CD14-positive monocyte (primary cell): ENCODE measurements at regions not wholly inside any gene's neighbourhood (a gene's known extent, or its start where the extent isn't known, plus 50 kb on each side); places are given as distances from the start of the nearest gene placed in this dataset.

Source experiments
- DNase-seq, 3 donors: peaks; one replicate each; pipeline ENCODE4 v3.0.0-alpha.2; 2011 to 2022
- H2AFZ ChIP-seq: 2 replicates; pipeline ENCODE4 v1.6.0; 2012; ENCODE audit warnings: mild to moderate bottlenecking, low read depth, low read length, inconsistent platforms; ENCODE audit not compliant: insufficient read depth, poor library complexity, severe bottlenecking
- H3K27ac ChIP-seq, 2 donors: 1 replicate in 1 of 2; 2 replicates in 1 of 2; pipeline ENCODE4 v1.5.1; 2012 to 2013; ENCODE audit warnings: low read length in 2 of 2, control low read depth in 1 of 2, inconsistent platforms in 1 of 2, low read depth in 1 of 2, mild to moderate bottlenecking in 1 of 2
- H3K27me3 ChIP-seq, 2 donors: one replicate each; pipeline versions ENCODE4 v1.6.0 to v1.6.1; 2011 to 2013; ENCODE audit warnings: low read length in 2 of 2; ENCODE audit not compliant: control insufficient read depth in 2 of 2, insufficient read depth in 2 of 2
- H3K36me3 ChIP-seq, 2 donors: replicated peaks in 1 of 2; 1 replicate in 1 of 2; 2 replicates in 1 of 2; pipeline versions ENCODE4 v1.5.1 to v1.6.1; 2012 to 2013; ENCODE audit warnings: low read length in 2 of 2, control low read depth in 1 of 2, inconsistent platforms in 1 of 2, mild to moderate bottlenecking in 1 of 2; ENCODE audit not compliant: insufficient read depth in 2 of 2, control insufficient read depth in 1 of 2
- H3K4me1 ChIP-seq, 2 donors: 1 replicate in 1 of 2; 2 replicates in 1 of 2; pipeline versions ENCODE4 v1.5.1 to v1.6.1; 2012 to 2013; ENCODE audit warnings: low read length in 2 of 2, control low read depth in 1 of 2, inconsistent platforms in 1 of 2, mild to moderate bottlenecking in 1 of 2, moderate library complexity in 1 of 2; ENCODE audit not compliant: insufficient read depth in 2 of 2, control insufficient read depth in 1 of 2
- H3K4me2 ChIP-seq: replicated peaks from 2 replicates; pipeline ENCODE3; 2012; ENCODE audit warnings: low read length, moderate library complexity, mild to moderate bottlenecking; ENCODE audit not compliant: poor library complexity, severe bottlenecking; ENCODE audit errors: extremely low read depth
- H3K4me3 ChIP-seq, 3 experiments: fragments of 200-600 bp in 1 of 3; sonication (generic) in 1 of 3; replicated peaks in 1 of 3; 1 replicate in 2 of 3; 2 replicates in 1 of 3; pipeline ENCODE4 v1.5.1; 2011 to 2013; ENCODE audit warnings: low read length in 3 of 3, mild to moderate bottlenecking in 3 of 3, control low read depth in 2 of 3, low read depth in 2 of 3, inconsistent platforms in 1 of 3, moderate library complexity in 1 of 3
- H3K79me2 ChIP-seq: 2 replicates; pipeline ENCODE4 v1.6.0; 2012; ENCODE audit warnings: mild to moderate bottlenecking, control low read depth, inconsistent platforms, low read length, moderate library complexity; ENCODE audit not compliant: insufficient read depth
- H3K9ac ChIP-seq: 2 replicates; pipeline ENCODE4 v1.6.0; 2017; ENCODE audit warnings: low read length, mild to moderate bottlenecking; ENCODE audit not compliant: insufficient read depth, poor library complexity, severe bottlenecking
- H3K9me3 ChIP-seq, 2 donors: replicated peaks in 1 of 2; 1 replicate in 1 of 2; 2 replicates in 1 of 2; pipeline versions ENCODE4 v1.5.1 to v1.6.1; 2012 to 2013; ENCODE audit warnings: low read length in 2 of 2, control low read depth in 1 of 2; ENCODE audit not compliant: control insufficient read depth in 1 of 2, insufficient read depth in 1 of 2
- H4K20me1 ChIP-seq: 2 replicates; pipeline ENCODE4 v1.6.0; 2012; ENCODE audit warnings: mild to moderate bottlenecking, low read length, control low read depth, moderate library complexity; ENCODE audit not compliant: insufficient read depth
- H3K27ac Mint-ChIP-seq, 7 donors: one replicate each; pipeline ENCODE4 v1.8.0; 2020; ENCODE audit warnings: mild to moderate bottlenecking in 7 of 7, mixed read lengths in 7 of 7, moderate library complexity in 6 of 7, inconsistent platforms in 2 of 7
- H3K27me3 Mint-ChIP-seq, 3 donors: one replicate each; pipeline ENCODE4 v1.8.0; 2021 to 2022; ENCODE audit warnings: low read depth in 3 of 3, mild to moderate bottlenecking in 3 of 3, mixed read lengths in 3 of 3, moderate library complexity in 3 of 3, inconsistent platforms in 1 of 3
- H3K36me3 Mint-ChIP-seq, 2 donors: one replicate each; pipeline ENCODE4 v1.8.0; 2020; ENCODE audit warnings: mixed read lengths in 2 of 2, inconsistent platforms in 1 of 2, mild to moderate bottlenecking in 1 of 2
- H3K4me1 Mint-ChIP-seq: one replicate; pipeline ENCODE4 v1.8.0; 2020; ENCODE audit warnings: mild to moderate bottlenecking, mixed read lengths
- H3K4me3 Mint-ChIP-seq, 2 donors: one replicate each; pipeline ENCODE4 v1.8.0; 2020; ENCODE audit warnings: mild to moderate bottlenecking in 2 of 2, mixed read lengths in 2 of 2, moderate library complexity in 1 of 2
- H3K9me3 Mint-ChIP-seq, 7 donors: one replicate each; pipeline ENCODE4 v1.8.0; 2020 to 2022; ENCODE audit warnings: mixed read lengths in 7 of 7, mild to moderate bottlenecking in 6 of 7, moderate library complexity in 6 of 7, inconsistent platforms in 2 of 7
- CTCF ChIP-seq: fragments of 200-600 bp; IDR thresholded peaks from one replicate; pipeline ENCODE4 v1.8.0; 2022; ENCODE audit warnings: antibody characterized with exemption, mild to moderate bottlenecking
- WGBS: methylation state at CpG from one replicate; pipeline ENCODE4 v1.1.5; 2013; ENCODE audit warnings: missing lambda C conversion rate; ENCODE audit not compliant: insufficient coverage; 5-methylcytosine and 5-hydroxymethylcytosine counted together
- intact Hi-C, 2 donors: fragments of 100-400 bp; cut with micrococcal nuclease; formaldehyde crosslinking; loops; one replicate each; pipeline versions ENCODE4 v1.15.0 to v1.15.1; 2023

GRCh38 chr6:150735341-150735851 is 130.1 kb upstream of the MTHFD1L start:
- H3K27ac ChIP-seq = no peak overlapping the region
- no peaks in the 10 kb centered on the region for H3K4me1 Mint-ChIP-seq
- no peak overlapping the region for H3K4me3 ChIP-seq
- no peak for TF ChIP-seq CTCF
- no peaks in the 10 kb centered on the region for H3K9me3 ChIP-seq
- no peak overlapping the region for H3K4me2 ChIP-seq
- no peaks in the 10 kb centered on the region for H4K20me1 ChIP-seq
- H2AFZ ChIP-seq = no peak overlapping the region
- H3K9me3 Mint-ChIP-seq = peaks cover 0 to 2% (median 0%) of the 10 kb centered on the region in 7 donors
- no peaks in the 10 kb centered on the region for H3K27me3 ChIP-seq
- no peak for DNase-seq
- no peaks in the 10 kb centered on the region for H3K36me3 ChIP-seq
- no peak overlapping the region for H3K4me3 Mint-ChIP-seq
- no CpG with 5 or more reads among the region's 3 CpGs for WGBS
- H3K4me1 ChIP-seq = no peaks in the 10 kb centered on the region
- H3K27ac Mint-ChIP-seq = no peak overlapping the region
- intact Hi-C loops = no loop called here
- H3K36me3 Mint-ChIP-seq = no peaks in the 10 kb centered on the region
- no peak overlapping the region for H3K9ac ChIP-seq
- H3K27me3 Mint-ChIP-seq = peaks cover 0 to 6% (median 2%) of the 10 kb centered on the region in 3 donors
- no peaks in the 10 kb centered on the region for H3K79me2 ChIP-seq

- peaks cover 4 to 13% (median 4%) of the 10 kb centered on the region in 3 donors for H3K27me3 Mint-ChIP-seq
- H3K27ac Mint-ChIP-seq = no peak overlapping the region
- H3K4me3 ChIP-seq = no peak overlapping the region
- H3K27ac ChIP-seq = no peak overlapping the region
- H4K20me1 ChIP-seq = no peaks in the 10 kb centered on the region
- no peak for TF ChIP-seq CTCF
- H3K4me1 Mint-ChIP-seq = no peaks in the 10 kb centered on the region
- no peak for DNase-seq
- H3K27me3 ChIP-seq = no peaks in the 10 kb centered on the region
- H3K36me3 Mint-ChIP-seq = no peaks in the 10 kb centered on the region
- H3K4me1 ChIP-seq = no peaks in the 10 kb centered on the region
- H3K36me3 ChIP-seq = no peaks in the 10 kb centered on the region
- no peaks in the 10 kb centered on the region for H3K9me3 ChIP-seq
- H3K79me2 ChIP-seq = no peaks in the 10 kb centered on the region
- peaks cover 0 to 2% (median 0%) of the 10 kb centered on the region in 7 donors for H3K9me3 Mint-ChIP-seq
- intact Hi-C loops = no loop called here
- H3K4me3 Mint-ChIP-seq = no peak overlapping the region
- no CpG with 5 or more reads among the region's 6 CpGs for WGBS
- H3K9ac ChIP-seq = no peak overlapping the region
- no peak overlapping the region for H3K4me2 ChIP-seq
- H2AFZ ChIP-seq = no peak overlapping the region
Measured at GRCh38 chr6:150738092-150738629, 127.3 kb upstream of the MTHFD1L start.
